ENCODE measurements at regions not wholly inside any gene's neighbourhood (a gene's known extent, or its start where the extent isn't known, plus 50 kb on each side); places are given as distances from the start of the nearest gene placed in this dataset.

GRCh38 chr6:54058236-54058635 is 53.0 kb upstream of the MLIP start:
- no peak for DNase-seq (ENCODE audit: low spot score)

- no peak for DNase-seq (ENCODE audit: low spot score)
Observed at GRCh38 chr6:54059683-54060082, 51.6 kb upstream of the MLIP start.

GRCh38 chr6:54060286-54060685 is 51.0 kb upstream of the MLIP start:
- no peak for DNase-seq (ENCODE audit: low spot score)

All from putamen (tissue), 1 donor.